ENCODE measurements at regions not wholly inside any gene's neighbourhood (a gene's known extent, or its start where the extent isn't known, plus 50 kb on each side); places are given as distances from the start of the nearest gene placed in this dataset.

GRCh38 chr2:181839811-181840210, 51.7 kb upstream of the ITPRID2 start:
- Mint-ChIP-seq H3K27me3 (ENCODE audit: unreplicated experiment) (no peaks in the 10 kb centered on the region), H3K4me1 (ENCODE audit: unreplicated experiment) (no peaks in the 10 kb centered on the region), H3K36me3 (ENCODE audit: low read depth, unreplicated experiment) (no peaks in the 10 kb centered on the region), H3K27ac (ENCODE audit: unreplicated experiment) (no peak overlapping the region), H3K9me3 (ENCODE audit: unreplicated experiment) (no peaks in the 10 kb centered on the region), H3K4me3 (ENCODE audit: unreplicated experiment) (no peak overlapping the region)
- no peak for DNase-seq (ENCODE audit: low spot score)
- TF ChIP-seq CTCF (IDR thresholded peaks at IDR 0.05; ENCODE audit: unreplicated experiment): no peak

- Mint-ChIP-seq H3K9me3 (ENCODE audit: unreplicated experiment) (no peaks in the 10 kb centered on the region), H3K4me1 (ENCODE audit: unreplicated experiment) (no peaks in the 10 kb centered on the region), H3K4me3 (ENCODE audit: unreplicated experiment) (no peak overlapping the region), H3K27ac (ENCODE audit: unreplicated experiment) (no peak overlapping the region), H3K36me3 (ENCODE audit: low read depth, unreplicated experiment) (no peaks in the 10 kb centered on the region), H3K27me3 (ENCODE audit: unreplicated experiment) (no peaks in the 10 kb centered on the region)
- no peak for DNase-seq (ENCODE audit: low spot score)
- no peak for TF ChIP-seq CTCF (IDR thresholded peaks at IDR 0.05; ENCODE audit: unreplicated experiment)
Measured at GRCh38 chr2:181841079-181841478, 50.5 kb upstream of the ITPRID2 start.

Data from endothelial cell (in vitro differentiated cells).